HCEC 1CT (cell line): ENCODE measurements at regions not wholly inside any gene's neighbourhood (a gene's known extent, or its start where the extent isn't known, plus 50 kb on each side); places are given as distances from the start of the nearest gene placed in this dataset.
A peak's percentile ranks its signal among the peaks of the same experiment; 100 is the strongest.

Source experiments
- DNase-seq: peaks from one replicate; pipeline ENCODE4 v3.0.0-alpha.2; 2017

- no peak for DNase-seq
These were observed 495.3 kb upstream of the NMUR2 start for GRCh38 chr5:152900332-152900731.

GRCh38 chr5:152901754-152902153 lies 496.7 kb upstream of the NMUR2 start:
- DNase-seq = no peak

GRCh38 chr5:152905286-152905685 lies 500.2 kb upstream of the NMUR2 start:
- DNase-seq = no peak

- DNase-seq = no peak
These were observed 502.6 kb upstream of the NMUR2 start for GRCh38 chr5:152907488-152908245.

GRCh38 chr5:152912924-152913323 lies 507.8 kb upstream of the NMUR2 start:
- no peak for DNase-seq

GRCh38 chr5:152932621-152933020 lies 527.5 kb upstream of the NMUR2 start:
- no peak for DNase-seq

- DNase-seq = no peak
These were observed 528.0 kb upstream of the NMUR2 start for GRCh38 chr5:152933056-152933455.

GRCh38 chr5:152938630-152939029 lies 533.6 kb upstream of the NMUR2 start:
- DNase-seq = no peak

- no peak for DNase-seq
These were observed 537.7 kb upstream of the NMUR2 start for GRCh38 chr5:152942633-152943336.

GRCh38 chr5:152953788-152954483 lies 536.5 kb upstream of the GRIA1 start:
- DNase-seq = no peak

GRCh38 chr5:152956943-152957613 lies 533.4 kb upstream of the GRIA1 start:
- DNase-seq = no peak

- DNase-seq = no peak
These were observed 512.2 kb upstream of the GRIA1 start for GRCh38 chr5:152978141-152978835.

GRCh38 chr5:152987131-152987530 lies 503.3 kb upstream of the GRIA1 start:
- DNase-seq = no peak

GRCh38 chr5:152990217-152990616 lies 500.3 kb upstream of the GRIA1 start:
- no peak for DNase-seq

GRCh38 chr5:152990649-152991048 lies 499.8 kb upstream of the GRIA1 start:
- peak; percentile 2 for DNase-seq

GRCh38 chr5:152994033-152994680 lies 496.3 kb upstream of the GRIA1 start:
- no peak for DNase-seq

GRCh38 chr5:152995214-152995725 lies 495.2 kb upstream of the GRIA1 start:
- DNase-seq = no peak

GRCh38 chr5:153005711-153006110 lies 484.8 kb upstream of the GRIA1 start:
- no peak for DNase-seq

GRCh38 chr5:153006681-153007080 lies 483.8 kb upstream of the GRIA1 start:
- DNase-seq = no peak

- no peak for DNase-seq
These were observed 476.3 kb upstream of the GRIA1 start for GRCh38 chr5:153014194-153014593.

- no peak for DNase-seq
These were observed 472.3 kb upstream of the GRIA1 start for GRCh38 chr5:153018121-153018520.
